ENCODE measurements at regions not wholly inside any gene's neighbourhood (a gene's known extent, or its start where the extent isn't known, plus 50 kb on each side); places are given as distances from the start of the nearest gene placed in this dataset.

- TF ChIP-seq POLR2A (IDR thresholded peaks at IDR 0.05; ENCODE audit: low read depth, low read length) (no peak), POLR2AphosphoS5 (IDR thresholded peaks at IDR 0.05; ENCODE audit: low read depth, low read length) (no peak), TAF1 (IDR thresholded peaks at IDR 0.05; ENCODE audit: borderline replicate concordance, low read depth, low read length) (no peak)
Measured at GRCh38 chr3:139113993-139114375, 69.3 kb upstream of the PRR23C start.

Measured in GM12892 (cell line).